IMR-90 (cell line): ENCODE measurements at regions not wholly inside any gene's neighbourhood (a gene's known extent, or its start where the extent isn't known, plus 50 kb on each side); places are given as distances from the start of the nearest gene placed in this dataset.

Source experiments
- ATAC-seq: fragments of 200-7000 bp; cut with Tn5 transposase; 2 replicates; pipeline ENCODE4 v1.9.1; 2020; ENCODE audit warnings: low read depth, mild to moderate bottlenecking, moderate library complexity
- BruUV-seq: library from RNA; stranded (reverse); fragments of 400-500 nt; replicated peaks from 2 replicates; lab custom pipeline; 2021; lab: Mats Ljungman, UMichigan
- CTCF ChIA-PET: fragments of 300-600 bp; formaldehyde crosslinking; extraction: SDS; loops from one replicate; lab custom pipeline; 2021; ENCODE audit warnings: antibody characterized with exemption; lab: Yijun Ruan, JAX
- POLR2A ChIA-PET: fragments of 300-600 bp; sonication (Branson Sonifier 250); formaldehyde crosslinking; loops from one replicate; lab custom pipeline; 2022; ENCODE audit warnings: antibody characterized with exemption; ENCODE audit not compliant: unreplicated experiment; lab: Charles Lee
- DNase-seq: peaks from one replicate; pipeline ENCODE4 v3.0.0; 2013
- H2AFZ ChIP-seq: replicated peaks from 2 replicates; pipeline ENCODE3; 2013; ENCODE audit warnings: low read length, mild to moderate bottlenecking; ENCODE audit not compliant: poor library complexity
- H2AK5ac ChIP-seq: 2 replicates; pipeline ENCODE4 v1.6.1; 2013; ENCODE audit warnings: low read depth, low read length, inconsistent platforms
- H2AK9ac ChIP-seq: replicated peaks from 2 replicates; pipeline ENCODE3; 2013; ENCODE audit warnings: mild to moderate bottlenecking, low read depth, low read length, moderate library complexity; ENCODE audit not compliant: poor library complexity
- H2BK120ac ChIP-seq: 2 replicates; pipeline ENCODE4 v1.6.1; 2013; ENCODE audit warnings: low read depth, low read length, inconsistent platforms
- H2BK15ac ChIP-seq: 3 replicates; pipeline ENCODE4 v1.6.1; 2013; ENCODE audit warnings: low read depth, low read length, inconsistent platforms
- H2BK20ac ChIP-seq: 2 replicates; pipeline ENCODE4 v1.6.1; 2013; ENCODE audit warnings: low read depth, mild to moderate bottlenecking, inconsistent platforms, low read length, moderate library complexity
- H2BK5ac ChIP-seq: 2 replicates; pipeline ENCODE4 v1.6.1; 2013; ENCODE audit warnings: mild to moderate bottlenecking, low read depth, low read length, inconsistent platforms; ENCODE audit not compliant: poor library complexity, severe bottlenecking
- H3K14ac ChIP-seq: replicated peaks from 2 replicates; pipeline ENCODE4 v1.6.1; 2013; ENCODE audit warnings: low read depth, low read length, inconsistent platforms
- H3K18ac ChIP-seq: 2 replicates; pipeline ENCODE4 v1.6.1; 2013; ENCODE audit warnings: low read depth, low read length, control low read depth
- H3K23ac ChIP-seq: 2 replicates; pipeline ENCODE4 v1.6.1; 2013; ENCODE audit warnings: low read depth, low read length, inconsistent platforms
- H3K27ac ChIP-seq: 2 replicates; pipeline ENCODE4 v1.5.1; 2013; ENCODE audit warnings: mild to moderate bottlenecking, control low read depth, low read length; ENCODE audit not compliant: insufficient read depth
- H3K27me3 ChIP-seq: 2 replicates; pipeline ENCODE4 v1.6.1; 2013; ENCODE audit warnings: low read length; ENCODE audit not compliant: control insufficient read depth, insufficient read depth
- H3K36me3 ChIP-seq: 2 replicates; pipeline ENCODE4 v1.6.1; 2013; ENCODE audit warnings: low read length, mixed read lengths; ENCODE audit not compliant: control insufficient read depth, insufficient read depth
- H3K4ac ChIP-seq: 2 replicates; pipeline ENCODE4 v1.6.1; 2013; ENCODE audit warnings: low read depth, low read length, inconsistent platforms
- H3K4me1 ChIP-seq: 2 replicates; pipeline ENCODE4 v1.6.1; 2013; ENCODE audit warnings: low read length, mixed read lengths; ENCODE audit not compliant: control insufficient read depth, insufficient read depth
- H3K4me2 ChIP-seq: 2 replicates; pipeline ENCODE4 v1.6.1; 2013; ENCODE audit warnings: low read depth, mild to moderate bottlenecking, control low read depth, low read length, moderate library complexity
- H3K4me3 ChIP-seq: 2 replicates; pipeline ENCODE4 v1.5.1; 2013; ENCODE audit warnings: low read depth, mild to moderate bottlenecking, control low read depth, low read length, moderate library complexity; ENCODE audit not compliant: insufficient read depth
- H3K56ac ChIP-seq: 2 replicates; pipeline ENCODE4 v1.6.1; 2013; ENCODE audit warnings: low read length, inconsistent platforms; ENCODE audit not compliant: insufficient read depth; ENCODE audit errors: extremely low read depth
- H3K79me1 ChIP-seq, 2 experiments: 2 replicates each; pipeline ENCODE4 v1.6.1; 2013; ENCODE audit warnings: low read length in 2 of 2, inconsistent platforms in 1 of 2, low read depth in 1 of 2
- H3K9ac ChIP-seq: 2 replicates; pipeline ENCODE4 v1.6.1; 2013; ENCODE audit warnings: low read depth, low read length, control low read depth
- H3K9me1 ChIP-seq: 2 replicates; pipeline ENCODE4 v1.6.1; 2013; ENCODE audit warnings: low read length, inconsistent platforms; ENCODE audit not compliant: insufficient read depth
- H3K9me3 ChIP-seq: 2 replicates; pipeline ENCODE4 v1.6.1; 2013; ENCODE audit warnings: low read length; ENCODE audit not compliant: control insufficient read depth, insufficient read depth
- H4K20me1 ChIP-seq: 2 replicates; pipeline ENCODE4 v1.6.1; 2013; ENCODE audit warnings: low read length, inconsistent platforms; ENCODE audit not compliant: insufficient read depth
- H4K5ac ChIP-seq: 2 replicates; pipeline ENCODE4 v1.6.1; 2013; ENCODE audit warnings: mild to moderate bottlenecking, low read depth, low read length, control low read depth
- H4K8ac ChIP-seq, 2 experiments: 2 replicates each; pipeline ENCODE4 v1.6.1; 2013; ENCODE audit warnings: low read depth in 2 of 2, low read length in 2 of 2, control low read depth in 1 of 2, inconsistent platforms in 1 of 2
- H4K91ac ChIP-seq: 2 replicates; pipeline ENCODE4 v1.6.1; 2013; ENCODE audit warnings: low read depth, low read length, inconsistent platforms; ENCODE audit not compliant: insufficient read depth
- CTCF ChIP-seq: conservative IDR thresholded peaks from 2 replicates; pipeline ENCODE4 v1.5.1; 2012; ENCODE audit warnings: mild to moderate bottlenecking, low read depth, low read length, improper control_type of control experiment
- dilution Hi-C: fragments of 300-500 bp; cut with HindIII; formaldehyde crosslinking; loops from one replicate; pipeline ENCODE4 v1.14.3; 2018; ENCODE audit warnings: low sequenced_read_pairs; ENCODE audit not compliant: unreplicated experiment
- in situ Hi-C: fragments of 300-500 bp; cut with MboI; formaldehyde crosslinking; loops from 3 replicates; pipeline ENCODE4 v1.14.3; 2019; ENCODE audit warnings: low sequenced_read_pairs, inconsistent platforms, mixed read lengths
- intact Hi-C: fragments of 100-400 bp; cut with micrococcal nuclease; formaldehyde crosslinking; loops from 2 replicates; pipeline ENCODE4 v1.10.0; 2022

- Histone ChIP-seq H3K18ac (no peak overlapping the region), H3K9me1 (no peaks in the 10 kb centered on the region), H3K4ac (no peak overlapping the region), H2BK15ac (no peak overlapping the region), H3K4me2 (peak overlapping the region; percentile 27; the same call in 1 of the 2 replicates), H2BK120ac (peak overlapping the region; percentile 59; the same call in 1 of the 2 replicates), H2AFZ (no peak overlapping the region), H3K36me3 (no peaks in the 10 kb centered on the region), H4K5ac (no peak overlapping the region; the same call in 1 of the 2 replicates), H3K27me3 (no peaks in the 10 kb centered on the region), H3K4me1 (no peaks in the 10 kb centered on the region), H2BK20ac (no peak overlapping the region), H3K27ac (no peak overlapping the region), H2BK5ac (peak overlapping the region; percentile 38), H4K8ac (peak overlapping the region in 1 of 2 experiments; percentile 47; a peak in 1 of 4 replicates), H3K23ac (no peak overlapping the region), H3K14ac (no peak overlapping the region), H3K9ac (no peak overlapping the region), H3K9me3 (no peaks in the 10 kb centered on the region), H2AK5ac (no peak overlapping the region), H3K4me3 (no peak overlapping the region), H3K79me1 (no peaks in the 10 kb centered on the region), H4K20me1 (no peaks in the 10 kb centered on the region), H3K56ac (no peak overlapping the region), H2AK9ac (no peak overlapping the region), H4K91ac (no peak overlapping the region)
- ATAC-seq (no peak), DNase-seq (no peak)
- CTCF ChIA-PET: no interaction called here
- no TSS peak for BruUV-seq
- in situ Hi-C loops (no loop called here), dilution Hi-C loops (no loop called here), intact Hi-C loops (no loop called here)
- no peak for TF ChIP-seq CTCF
- POLR2A ChIA-PET: no interaction called here
Observed at GRCh38 chr4:117376692-117377091, 291.3 kb upstream of the TRAM1L1 start.
